Endodermal cell (in vitro differentiated cells): ENCODE measurements at regions not wholly inside any gene's neighbourhood (a gene's known extent, or its start where the extent isn't known, plus 50 kb on each side); places are given as distances from the start of the nearest gene placed in this dataset.

Experiments
- DNase-seq: peaks from one replicate; pipeline ENCODE4 v3.0.0-alpha.2; 2017
- H3K27ac ChIP-seq: 2 replicates; pipeline ENCODE4 v1.5.1; 2013; ENCODE audit warnings: mild to moderate bottlenecking, low read depth, low read length, moderate library complexity
- H3K27me3 ChIP-seq: 2 replicates; pipeline ENCODE4 v1.6.1; 2013; ENCODE audit warnings: mild to moderate bottlenecking, low read length, moderate library complexity; ENCODE audit not compliant: insufficient read depth, control insufficient read depth, poor library complexity, severe bottlenecking
- H3K36me3 ChIP-seq: 2 replicates; pipeline ENCODE4 v1.7.0; 2013; ENCODE audit warnings: mild to moderate bottlenecking, low read length, moderate library complexity; ENCODE audit not compliant: control insufficient read depth, insufficient read depth
- H3K4me1 ChIP-seq: one replicate; pipeline ENCODE4 v1.7.0; 2013; ENCODE audit warnings: low read length; ENCODE audit not compliant: control insufficient read depth, insufficient read depth
- H3K4me3 ChIP-seq: 2 replicates; pipeline ENCODE4 v1.5.1; 2013; ENCODE audit warnings: mild to moderate bottlenecking, low read length, moderate library complexity
- H3K9ac ChIP-seq: 2 replicates; pipeline ENCODE4 v1.6.1; 2013; ENCODE audit warnings: mild to moderate bottlenecking, low read length, moderate library complexity; ENCODE audit not compliant: poor library complexity, severe bottlenecking; ENCODE audit errors: extremely low read depth
- H3K9me3 ChIP-seq: 2 replicates; pipeline ENCODE4 v1.6.1; 2013; ENCODE audit warnings: mild to moderate bottlenecking, low read length, moderate library complexity; ENCODE audit not compliant: control insufficient read depth
- H3K27ac Mint-ChIP-seq: 2 replicates; pipeline ENCODE4 v1.8.0; 2020; ENCODE audit warnings: mixed read lengths
- H3K27me3 Mint-ChIP-seq: 2 replicates; pipeline ENCODE4 v1.8.0; 2021; ENCODE audit warnings: mild to moderate bottlenecking, mixed read lengths; ENCODE audit not compliant: insufficient read depth
- H3K36me3 Mint-ChIP-seq: 2 replicates; pipeline ENCODE4 v1.8.0; 2020; ENCODE audit warnings: low read depth, mixed read lengths
- H3K4me1 Mint-ChIP-seq: 2 replicates; pipeline ENCODE4 v1.8.0; 2020; ENCODE audit warnings: mixed read lengths
- H3K4me3 Mint-ChIP-seq: 2 replicates; pipeline ENCODE4 v1.8.0; 2020; ENCODE audit warnings: mild to moderate bottlenecking, moderate library complexity, mixed read lengths
- H3K9me3 Mint-ChIP-seq: 2 replicates; pipeline ENCODE4 v1.8.0; 2020; ENCODE audit warnings: mild to moderate bottlenecking, mixed read lengths
- CTCF ChIP-seq: fragments of 200-600 bp; sonication (generic); conservative IDR thresholded peaks from 2 replicates; pipeline ENCODE4 v1.5.0; 2021; ENCODE audit warnings: antibody characterized with exemption, mild to moderate bottlenecking
- WGBS, 2 experiments: methylation state at CpG; one replicate each; pipeline versions ENCODE4 v1.1.5 to v1.1.7; 2013; ENCODE audit warnings: missing lambda C conversion rate in 2 of 2, mixed read lengths in 1 of 2; ENCODE audit not compliant: insufficient coverage in 1 of 2, insufficient read length in 1 of 2; 5-methylcytosine and 5-hydroxymethylcytosine counted together

- no peak overlapping the region for H3K27ac Mint-ChIP-seq
- WGBS, 2 experiments = 50 to 70% methylated on average over 2 to 5 of the region's 6 CpGs
- no peaks in the 10 kb centered on the region for H3K4me1 ChIP-seq
- no peaks in the 10 kb centered on the region for H3K9me3 ChIP-seq
- H3K9me3 Mint-ChIP-seq = no peaks in the 10 kb centered on the region
- no peak overlapping the region for H3K4me3 ChIP-seq
- no peak overlapping the region for H3K4me3 Mint-ChIP-seq
- H3K4me1 Mint-ChIP-seq = no peaks in the 10 kb centered on the region
- no peak overlapping the region for H3K27ac ChIP-seq
- no peak for TF ChIP-seq CTCF
- no peak overlapping the region for H3K9ac ChIP-seq
- no peaks in the 10 kb centered on the region for H3K36me3 Mint-ChIP-seq
- H3K27me3 Mint-ChIP-seq = no peaks in the 10 kb centered on the region
- DNase-seq = no peak
- H3K36me3 ChIP-seq = no peaks in the 10 kb centered on the region
- H3K27me3 ChIP-seq = no peaks in the 10 kb centered on the region
Observed at GRCh38 chr2:114083717-114084387, 194.0 kb downstream of the ACTR3 start.

- Mint-ChIP-seq H3K36me3 (no peaks in the 10 kb centered on the region), H3K4me3 (no peak overlapping the region), H3K9me3 (no peaks in the 10 kb centered on the region), H3K4me1 (no peaks in the 10 kb centered on the region), H3K27ac (no peak overlapping the region), H3K27me3 (no peaks in the 10 kb centered on the region)
- no peak for TF ChIP-seq CTCF
- H3K4me3 ChIP-seq = no peak overlapping the region
- no peaks in the 10 kb centered on the region for H3K9me3 ChIP-seq
- no peaks in the 10 kb centered on the region for H3K36me3 ChIP-seq
- no peaks in the 10 kb centered on the region for H3K27me3 ChIP-seq
- 75% methylated on average over 1 of the region's 1 CpG; no CpG with 5 or more reads in 1 of the 2 experiments for WGBS, 2 experiments
- no peak overlapping the region for H3K9ac ChIP-seq
- no peaks in the 10 kb centered on the region for H3K4me1 ChIP-seq
- H3K27ac ChIP-seq = no peak overlapping the region
- DNase-seq = no peak
Observed at GRCh38 chr2:114085238-114085637, 195.3 kb downstream of the ACTR3 start.

GRCh38 chr2:114085992-114086391 lies 196.1 kb downstream of the ACTR3 start:
- no peaks in the 10 kb centered on the region for H3K4me1 Mint-ChIP-seq
- no peak overlapping the region for H3K4me3 Mint-ChIP-seq
- Histone ChIP-seq H3K4me1 (no peaks in the 10 kb centered on the region), H3K4me3 (no peak overlapping the region), H3K36me3 (no peaks in the 10 kb centered on the region), H3K27ac (no peak overlapping the region), H3K9ac (no peak overlapping the region), H3K27me3 (no peaks in the 10 kb centered on the region), H3K9me3 (no peaks in the 10 kb centered on the region)
- WGBS, 2 experiments = 89 to 100% methylated on average over 2 to 4 of the region's 4 CpGs
- no peaks in the 10 kb centered on the region for H3K9me3 Mint-ChIP-seq
- H3K27me3 Mint-ChIP-seq = no peaks in the 10 kb centered on the region
- no peak for DNase-seq
- H3K36me3 Mint-ChIP-seq = no peaks in the 10 kb centered on the region
- H3K27ac Mint-ChIP-seq = no peak overlapping the region
- no peak for TF ChIP-seq CTCF
